K562 (cell line): ENCODE measurements at regions not wholly inside any gene's neighbourhood (a gene's known extent, or its start where the extent isn't known, plus 50 kb on each side); places are given as distances from the start of the nearest gene placed in this dataset.

Source experiments
- ATAC-seq: fragments of 200-7000 bp; cut with Tn5 transposase; 3 replicates; pipeline ENCODE4 v1.9.1; 2020; ENCODE audit warnings: moderate library complexity
- BruUV-seq: library from RNA; stranded (reverse); fragments of 400-500 nt; replicated peaks from 2 replicates; lab custom pipeline; 2021; lab: Mats Ljungman, UMichigan
- CTCF ChIA-PET: fragments of 300-600 bp; formaldehyde crosslinking; extraction: SDS; loops from one replicate; lab custom pipeline; 2021; ENCODE audit warnings: low intra/inter-chr PET ratio; lab: Yijun Ruan, JAX
- POLR2A ChIA-PET: fragments of 300-600, 350-650 bp; sonication (Branson Sonifier 250); formaldehyde crosslinking; extraction: SDS; loops from one replicate; lab custom pipeline; 2021; ENCODE audit warnings: antibody characterized with exemption, inconsistent platforms; lab: Yijun Ruan, JAX
- DNase-seq, 4 experiments: peaks; one replicate each; pipeline versions ENCODE4 v3.0.0 to v3.0.0-alpha.2; 2011 to 2018; ENCODE audit warnings: low spot score in 3 of 4, mixed read lengths in 3 of 4; ENCODE audit errors: extremely low read depth in 1 of 4
- FAIRE-seq: peaks from 2 replicates; lab custom pipeline; 2011; peaks lifted over from hg19 to GRCh38; lab: Jason Lieb, UNC
- H2AFZ ChIP-seq: 2 replicates; pipeline ENCODE4 v1.6.0; 2011; ENCODE audit warnings: low read depth, low read length, control low read depth, inconsistent platforms
- H3K27ac ChIP-seq: fragments of 200-600 bp; 3 replicates; pipeline ENCODE4 v1.8.0; 2011; ENCODE audit warnings: low read depth, mild to moderate bottlenecking, control low read depth, inconsistent platforms, low read length, moderate library complexity, mixed read lengths; ENCODE audit errors: extremely low read depth
- H3K27me3 ChIP-seq, 2 experiments: fragments of 300-600 bp in 1 of 2; 2 replicates in 1 of 2; 3 replicates in 1 of 2; pipeline versions ENCODE4 v1.6.0 to v1.8.0; 2011; ENCODE audit warnings: inconsistent platforms in 2 of 2, low read length in 2 of 2, mild to moderate bottlenecking in 1 of 2, mixed read lengths in 1 of 2, moderate library complexity in 1 of 2; ENCODE audit not compliant: control insufficient read depth in 2 of 2, insufficient read depth in 2 of 2
- H3K36me3 ChIP-seq: fragments of 300-600 bp; 3 replicates; pipeline ENCODE4 v1.8.0; 2011; ENCODE audit warnings: mild to moderate bottlenecking, low read length, inconsistent platforms; ENCODE audit not compliant: control insufficient read depth, insufficient read depth
- H3K4me1 ChIP-seq, 2 experiments: fragments of 200-600 bp in 1 of 2; replicated peaks in 1 of 2; 2 replicates in 1 of 2; 3 replicates in 1 of 2; pipeline versions ENCODE4 v1.5.1 to v1.8.0; 2011; ENCODE audit warnings: inconsistent platforms in 2 of 2, low read length in 2 of 2, mild to moderate bottlenecking in 1 of 2, mixed read lengths in 1 of 2, moderate library complexity in 1 of 2; ENCODE audit not compliant: control insufficient read depth in 2 of 2, insufficient read depth in 2 of 2
- H3K4me2 ChIP-seq: 2 replicates; pipeline ENCODE4 v1.6.1; 2011; ENCODE audit warnings: low read length, control low read depth, inconsistent platforms, mixed read lengths; ENCODE audit not compliant: insufficient read depth
- H3K4me3 ChIP-seq: fragments of 200-600 bp; sonication (generic), shearing (Covaris generic); 2 replicates; pipeline ENCODE4 v1.5.1; 2016; ENCODE audit warnings: control low read depth, inconsistent platforms
- H3K79me2 ChIP-seq: fragments of 200-600 bp; 3 replicates; pipeline ENCODE4 v1.8.0; 2011; ENCODE audit warnings: low read length, inconsistent platforms; ENCODE audit not compliant: control insufficient read depth, insufficient read depth
- H3K9ac ChIP-seq, 2 experiments: 2 replicates each; pipeline versions ENCODE4 v1.6.0 to v1.6.1; 2011; ENCODE audit warnings: low read depth in 2 of 2, low read length in 2 of 2, control low read depth in 1 of 2, inconsistent platforms in 1 of 2, mild to moderate bottlenecking in 1 of 2, mixed read lengths in 1 of 2; ENCODE audit not compliant: insufficient read depth in 1 of 2
- H3K9me1 ChIP-seq: one replicate; pipeline ENCODE4 v1.6.0; 2011; ENCODE audit warnings: inconsistent platforms, mild to moderate bottlenecking, low read length, moderate library complexity; ENCODE audit not compliant: control insufficient read depth, insufficient read depth
- H3K9me3 ChIP-seq: replicated peaks from 2 replicates; pipeline ENCODE4 v1.5.1; 2011; ENCODE audit warnings: low read depth, low read length, inconsistent platforms; ENCODE audit not compliant: control insufficient read depth, insufficient read depth
- H4K20me1 ChIP-seq: replicated peaks from 2 replicates; pipeline ENCODE4 v1.6.1; 2011; ENCODE audit warnings: low read length, inconsistent platforms, mixed read lengths; ENCODE audit not compliant: control insufficient read depth, insufficient read depth
- JUNB ChIP-seq: fragments of 450-650 bp; formaldehyde crosslinking; conservative IDR thresholded peaks from 2 replicates; pipeline ENCODE4 v1.4.0; 2020; ENCODE audit warnings: mild to moderate bottlenecking
- MCM7 ChIP-seq, 2 experiments: fragments of 450-650 bp; IDR thresholded peaks; 2 replicates each; pipeline ENCODE4 v1.6.1; 2016 to 2018
- THAP12 ChIP-seq: fragments of 250-450 bp; sonication (Bioruptor Pico); IDR thresholded peaks from 2 replicates; pipeline ENCODE4 v1.9.0; 2021; ENCODE audit warnings: mild to moderate bottlenecking, inconsistent platforms
- WGBS: fragments of 100-300 bp; shearing (Covaris generic); methylation state at CpG from one replicate; pipeline ENCODE4 v1.1.6; 2016; ENCODE audit warnings: low coverage, mixed read lengths; ENCODE audit not compliant: insufficient coverage; ENCODE audit errors: missing lambda C conversion rate; 5-methylcytosine and 5-hydroxymethylcytosine counted together
- in situ Hi-C: fragments of 300-500 bp; cut with MboI; formaldehyde crosslinking; loops from 4 replicates; pipeline ENCODE4 v1.15.0; 2018; ENCODE audit warnings: inconsistent platforms, mixed read lengths
- intact Hi-C: fragments of 100-400 bp; cut with micrococcal nuclease; formaldehyde crosslinking; loops from 2 replicates; pipeline ENCODE4 v1.14.2; 2022
- TF ChIP-seq, protein P1 (sequence below): fragments of 450-650 bp; formaldehyde crosslinking; IDR thresholded peaks from 2 replicates; pipeline ENCODE4 v1.4.0; 2022; ENCODE audit warnings: missing genetic modification characterization

DNA sequence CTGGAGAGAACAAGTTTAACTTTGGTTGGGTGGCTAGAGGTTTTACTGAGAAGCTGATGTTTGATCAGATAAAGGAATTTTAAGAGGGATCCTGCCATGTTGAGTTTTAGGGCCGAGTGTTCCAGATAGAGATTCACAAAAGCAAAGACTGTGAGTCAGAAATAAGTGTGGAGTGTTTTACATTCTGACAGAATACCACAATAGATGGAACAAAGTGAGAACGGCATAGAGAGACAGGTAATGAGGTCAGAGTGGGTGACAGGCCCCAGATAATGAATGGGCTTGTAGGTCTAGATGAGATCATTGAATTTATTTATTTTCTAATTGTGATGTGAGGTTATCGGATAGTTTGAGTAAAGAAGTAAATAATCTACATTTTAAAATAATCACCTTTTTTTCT is 502.6 kb downstream of the EPHA5 start:
- no peak overlapping the region for H3K9ac ChIP-seq
- DNase-seq (no peak), ATAC-seq (no peak), FAIRE-seq (no peak)
- CTCF ChIA-PET: no interaction called here
- 0% methylated on average over 3 of the region's 3 CpGs for WGBS
- no peaks in the 10 kb centered on the region for H3K4me1 ChIP-seq
- no peaks in the 10 kb centered on the region for H3K9me1 ChIP-seq
- H2AFZ ChIP-seq: no peak overlapping the region
- H4K20me1 ChIP-seq: no peaks in the 10 kb centered on the region
- no peak for TF ChIP-seq JUNB (CRISPR knock-in tag)
- TF ChIP-seq THAP12 (CRISPR knock-in tag): no peak
- no peak for TF ChIP-seq MCM7 (IDR thresholded peaks at IDR 0.05)
- TF ChIP-seq, protein P1, sequence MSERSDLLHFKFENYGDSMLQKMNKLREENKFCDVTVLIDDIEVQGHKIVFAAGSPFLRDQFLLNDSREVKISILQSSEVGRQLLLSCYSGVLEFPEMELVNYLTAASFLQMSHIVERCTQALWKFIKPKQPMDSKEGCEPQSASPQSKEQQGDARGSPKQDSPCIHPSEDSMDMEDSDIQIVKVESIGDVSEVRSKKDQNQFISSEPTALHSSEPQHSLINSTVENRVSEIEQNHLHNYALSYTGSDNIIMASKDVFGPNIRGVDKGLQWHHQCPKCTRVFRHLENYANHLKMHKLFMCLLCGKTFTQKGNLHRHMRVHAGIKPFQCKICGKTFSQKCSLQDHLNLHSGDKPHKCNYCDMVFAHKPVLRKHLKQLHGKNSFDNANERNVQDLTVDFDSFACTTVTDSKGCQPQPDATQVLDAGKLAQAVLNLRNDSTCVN: no peak
- POLR2A ChIA-PET: no interaction called here
- in situ Hi-C loops: no loop called here
- no peaks in the 10 kb centered on the region for H3K36me3 ChIP-seq
- BruUV-seq: no TSS peak
- no peaks in the 10 kb centered on the region for H3K27me3 ChIP-seq
- H3K79me2 ChIP-seq: no peaks in the 10 kb centered on the region
- H3K4me2 ChIP-seq: no peak overlapping the region
- intact Hi-C loops: no loop called here
- no peak overlapping the region for H3K27ac ChIP-seq
- no peaks in the 10 kb centered on the region for H3K9me3 ChIP-seq
- no peak overlapping the region for H3K4me3 ChIP-seq
